Pancreas (tissue), 10 donors: ENCODE measurements at regions not wholly inside any gene's neighbourhood (a gene's known extent, or its start where the extent isn't known, plus 50 kb on each side); places are given as distances from the start of the nearest gene placed in this dataset.

Experiments used
- ATAC-seq, 4 donors: fragments of 200-7000 bp; cut with Tn5 transposase; one replicate each; pipeline versions ENCODE4 v1.8.0 to v1.9.1; 2020; ENCODE audit warnings: mild to moderate bottlenecking in 4 of 4, moderate library complexity in 4 of 4
- DNase-seq, 6 donors: peaks; one replicate each; pipeline ENCODE4 v3.0.0-alpha.2; 2020
- FAIRE-seq: peaks from 2 replicates; lab custom pipeline; 2012; peaks lifted over from hg19 to GRCh38; lab: Jason Lieb, UNC
- H3K27ac ChIP-seq, 4 donors: fragments of 200-600 bp; sonication (generic); 1 replicate in 3 of 4; 2 replicates in 1 of 4; pipeline versions ENCODE4 v1.5.0 to v1.8.0; 2020
- H3K27me3 ChIP-seq, 4 donors: fragments of 200-600 bp; one replicate each; pipeline ENCODE4 v1.8.0; 2021
- H3K36me3 ChIP-seq, 3 donors: fragments of 200-600 bp; sonication (generic) in 1 of 3; one replicate each; pipeline versions ENCODE4 v1.5.0 to v1.8.0; 2020 to 2021
- H3K4me1 ChIP-seq, 3 donors: fragments of 200-600 bp; one replicate each; pipeline ENCODE4 v1.8.0; 2021
- H3K4me3 ChIP-seq, 4 donors: fragments of 200-600 bp; sonication (generic) in 2 of 4; one replicate each; pipeline versions ENCODE4 v1.5.0 to v1.8.0; 2020 to 2021
- H3K9me3 ChIP-seq, 4 donors: fragments of 200-600 bp; one replicate each; pipeline ENCODE4 v1.8.0; 2021
- WGBS, 2 donors: extraction: QIAGEN DNeasy Blood & Tissue Kit; methylation state at CpG; one replicate each; pipeline ENCODE4 v1.1.7; 2013; 5-methylcytosine and 5-hydroxymethylcytosine counted together
- intact Hi-C, 3 donors: fragments of 100-400 bp; cut with DNase I; formaldehyde crosslinking; loops; one replicate each; pipeline versions ENCODE4 v1.11.1 to v1.14.2; 2022
- TF ChIP-seq, protein P1 (sequence below), 4 donors: fragments of 200-600 bp; sonication (generic) in 3 of 4; IDR thresholded peaks; one replicate each; pipeline versions ENCODE4 v1.5.0 to v1.8.0; 2021; ENCODE audit warnings: antibody characterized with exemption in 4 of 4
- donor health status: healthy with polysubstance abuse.
- donor health status: DM: no; HTN: no; CAD: no; lungs with moderate emphysema.
- donor health status: DM: no; HTN: no; CAD: no.
- donor health status: control.
- donor health status: control.
- donor health status: Bipolar disorder and iron deficiency.
- donor health status: DM: yes; HTN: yes; CAD: no.
- donor health status: DM: no; HTN: no; CAD: no.
- donor health status: DM: no; HTN: no; CAD: no.
- donor health status: DM: yes; HTN: yes; CAD: no.

- 42 to 53% methylated on average over 2 of the region's 2 CpGs for WGBS, 2 donors
- FAIRE-seq (no peak), DNase-seq (no peak), ATAC-seq (no peak)
- no peak overlapping the region for H3K4me3 ChIP-seq
- H3K4me1 ChIP-seq: no peaks in the 10 kb centered on the region
- H3K36me3 ChIP-seq: no peaks in the 10 kb centered on the region
- TF ChIP-seq, protein P1, sequence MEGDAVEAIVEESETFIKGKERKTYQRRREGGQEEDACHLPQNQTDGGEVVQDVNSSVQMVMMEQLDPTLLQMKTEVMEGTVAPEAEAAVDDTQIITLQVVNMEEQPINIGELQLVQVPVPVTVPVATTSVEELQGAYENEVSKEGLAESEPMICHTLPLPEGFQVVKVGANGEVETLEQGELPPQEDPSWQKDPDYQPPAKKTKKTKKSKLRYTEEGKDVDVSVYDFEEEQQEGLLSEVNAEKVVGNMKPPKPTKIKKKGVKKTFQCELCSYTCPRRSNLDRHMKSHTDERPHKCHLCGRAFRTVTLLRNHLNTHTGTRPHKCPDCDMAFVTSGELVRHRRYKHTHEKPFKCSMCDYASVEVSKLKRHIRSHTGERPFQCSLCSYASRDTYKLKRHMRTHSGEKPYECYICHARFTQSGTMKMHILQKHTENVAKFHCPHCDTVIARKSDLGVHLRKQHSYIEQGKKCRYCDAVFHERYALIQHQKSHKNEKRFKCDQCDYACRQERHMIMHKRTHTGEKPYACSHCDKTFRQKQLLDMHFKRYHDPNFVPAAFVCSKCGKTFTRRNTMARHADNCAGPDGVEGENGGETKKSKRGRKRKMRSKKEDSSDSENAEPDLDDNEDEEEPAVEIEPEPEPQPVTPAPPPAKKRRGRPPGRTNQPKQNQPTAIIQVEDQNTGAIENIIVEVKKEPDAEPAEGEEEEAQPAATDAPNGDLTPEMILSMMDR (IDR thresholded peaks at IDR 0.05): no peak
- intact Hi-C loops: no loop called here
- H3K27me3 ChIP-seq: peaks cover 0 to 5% (median 0%) of the 10 kb centered on the region in 4 donors
- H3K27ac ChIP-seq: no peak overlapping the region
- H3K9me3 ChIP-seq: no peaks in the 10 kb centered on the region
Measured at GRCh38 chr3:22916933-22917332, 286.2 kb upstream of the UBE2E2 start.

GRCh38 chr3:22920006-22920405, 283.1 kb upstream of the UBE2E2 start:
- no peaks in the 10 kb centered on the region for H3K9me3 ChIP-seq
- no peak for ATAC-seq
- no peak for FAIRE-seq
- no peak overlapping the region for H3K4me3 ChIP-seq
- WGBS, 2 donors: 71 to 84% methylated on average over 3 of the region's 3 CpGs
- H3K27ac ChIP-seq: no peak overlapping the region
- no peaks in the 10 kb centered on the region for H3K36me3 ChIP-seq
- H3K4me1 ChIP-seq: no peaks in the 10 kb centered on the region
- DNase-seq: no peak
- H3K27me3 ChIP-seq: peaks cover 0 to 5% (median 0%) of the 10 kb centered on the region in 4 donors
- TF ChIP-seq, protein P1 (IDR thresholded peaks at IDR 0.05): no peak
- intact Hi-C loops: no loop called here

- no peak for DNase-seq
- Histone ChIP-seq H3K27me3 (peaks cover 0 to 5% (median 0%) of the 10 kb centered on the region in 4 donors), H3K9me3 (no peaks in the 10 kb centered on the region), H3K4me1 (no peaks in the 10 kb centered on the region), H3K4me3 (no peak overlapping the region), H3K36me3 (no peaks in the 10 kb centered on the region), H3K27ac (no peak overlapping the region)
- WGBS, 2 donors: 21 to 40% methylated on average over 3 of the region's 3 CpGs
- TF ChIP-seq, protein P1 (IDR thresholded peaks at IDR 0.05): no peak
- ATAC-seq: no peak
- intact Hi-C loops: no loop called here
- peak; percentile 82 for FAIRE-seq
Measured at GRCh38 chr3:22922317-22922716, 280.8 kb upstream of the UBE2E2 start.

DNA sequence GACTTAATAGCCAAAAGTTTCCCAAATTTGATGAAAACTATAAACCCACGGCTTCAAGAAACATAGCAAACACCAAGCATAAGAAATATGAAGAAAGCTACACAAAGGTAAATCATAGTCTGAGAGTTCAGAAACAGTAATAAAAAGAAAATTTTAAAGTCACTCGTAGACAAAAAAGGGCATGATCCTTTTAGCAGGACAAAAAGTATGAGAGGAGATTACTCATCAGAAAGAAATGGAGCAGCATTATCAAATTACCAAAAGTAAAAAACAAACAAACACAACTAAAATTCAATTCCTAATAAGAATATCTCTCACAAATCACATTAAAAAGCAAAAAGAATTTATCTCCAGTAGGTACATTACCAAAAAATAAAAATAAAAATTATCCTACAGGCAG, 279.4 kb upstream of the UBE2E2 start:
- no peak overlapping the region for H3K4me3 ChIP-seq
- no peak for ATAC-seq
- TF ChIP-seq, protein P1 (IDR thresholded peaks at IDR 0.05): no peak
- H3K27ac ChIP-seq: no peak overlapping the region
- no peaks in the 10 kb centered on the region for H3K36me3 ChIP-seq
- DNase-seq: no peak
- H3K4me1 ChIP-seq: no peaks in the 10 kb centered on the region
- 68 to 76% methylated on average over 2 of the region's 2 CpGs for WGBS, 2 donors
- intact Hi-C loops: no loop called here
- no peaks in the 10 kb centered on the region for H3K27me3 ChIP-seq
- no peak for FAIRE-seq
- H3K9me3 ChIP-seq: no peaks in the 10 kb centered on the region

DNA sequence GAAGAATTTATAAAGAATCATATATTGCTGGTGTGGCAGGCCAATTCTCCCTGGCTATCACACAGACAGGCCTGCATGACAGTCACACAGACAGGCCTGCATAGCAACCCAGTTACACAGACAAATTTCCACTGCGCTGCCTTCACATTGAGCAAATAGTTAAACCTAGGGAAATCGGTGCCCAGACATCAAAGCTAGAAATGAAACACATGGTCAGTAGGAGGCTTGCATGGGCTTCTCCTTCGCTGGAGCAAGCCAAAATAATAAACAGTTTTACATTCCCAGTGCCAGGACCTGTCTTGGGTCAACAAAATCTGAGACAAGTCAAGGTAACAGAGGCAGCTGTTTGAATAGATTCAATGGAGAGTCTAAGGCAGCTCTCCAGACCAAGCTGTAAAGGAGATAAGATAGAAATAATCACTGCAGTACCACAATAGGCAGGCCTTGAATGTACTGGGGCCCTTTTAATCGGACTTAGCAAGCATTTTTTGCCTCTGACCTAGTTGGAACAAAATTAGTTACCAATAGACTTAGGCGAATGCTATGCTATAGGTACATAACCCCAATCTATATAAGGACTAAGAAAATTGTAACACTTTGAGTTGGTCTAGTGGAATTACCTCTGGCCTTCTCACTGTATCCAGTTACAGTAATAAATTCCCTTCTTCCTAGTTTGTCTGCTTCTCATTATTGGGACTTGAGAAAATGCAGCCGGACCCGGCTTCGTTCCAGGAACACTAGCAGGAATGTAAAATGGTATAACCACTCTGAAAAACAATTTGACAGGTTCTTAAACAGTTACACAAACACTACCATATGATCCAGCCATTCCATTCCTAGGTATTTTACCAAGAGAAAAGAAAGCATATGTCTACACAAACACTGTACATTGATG, 274.7 kb upstream of the UBE2E2 start:
- TF ChIP-seq, protein P1 (IDR thresholded peaks at IDR 0.05): no peak
- no peak for DNase-seq
- Histone ChIP-seq H3K9me3 (no peaks in the 10 kb centered on the region), H3K4me3 (no peak overlapping the region), H3K4me1 (no peaks in the 10 kb centered on the region), H3K27ac (no peak overlapping the region), H3K36me3 (no peaks in the 10 kb centered on the region), H3K27me3 (no peaks in the 10 kb centered on the region)
- no peak for FAIRE-seq
- intact Hi-C loops: no loop called here
- 45 to 51% methylated on average over 8 of the region's 8 CpGs for WGBS, 2 donors
- ATAC-seq: peak in 2 of 4 donors; percentile 57 to 62
